NCI-H524 (cell line): ENCODE measurements at regions not wholly inside any gene's neighbourhood (a gene's known extent, or its start where the extent isn't known, plus 50 kb on each side); places are given as distances from the start of the nearest gene placed in this dataset.
"Not testable (repeated sequence)": the region's sequence is repeated elsewhere in the genome, so short reads cannot be mapped to it uniquely, and the experiment has no call there.

Experiments
- DNase-seq, 2 experiments: peaks; one replicate each; lab custom pipeline; 2025; lab: John Stamatoyannopoulos, UW

DNA sequence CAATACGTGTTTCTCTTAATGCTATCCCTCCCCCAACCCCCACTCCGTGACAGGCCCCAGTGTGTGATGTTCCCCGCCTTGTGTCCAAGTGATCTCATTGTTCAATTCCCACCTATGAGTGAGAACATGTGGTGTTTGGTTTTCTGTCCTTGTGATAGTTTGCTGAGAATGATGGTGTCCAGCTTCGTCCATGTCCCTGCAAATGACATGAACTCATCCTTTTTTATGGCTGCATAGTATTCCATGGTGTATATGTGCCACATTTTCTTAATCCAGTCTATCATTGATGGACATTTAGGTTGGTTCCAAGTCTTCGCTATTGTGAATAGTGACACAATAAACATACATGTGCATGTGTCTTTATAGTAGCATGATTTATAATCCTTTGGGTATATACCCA is 52.5 kb downstream of the KIAA0408 start:
- not testable (repeated sequence) for DNase-seq

DNA sequence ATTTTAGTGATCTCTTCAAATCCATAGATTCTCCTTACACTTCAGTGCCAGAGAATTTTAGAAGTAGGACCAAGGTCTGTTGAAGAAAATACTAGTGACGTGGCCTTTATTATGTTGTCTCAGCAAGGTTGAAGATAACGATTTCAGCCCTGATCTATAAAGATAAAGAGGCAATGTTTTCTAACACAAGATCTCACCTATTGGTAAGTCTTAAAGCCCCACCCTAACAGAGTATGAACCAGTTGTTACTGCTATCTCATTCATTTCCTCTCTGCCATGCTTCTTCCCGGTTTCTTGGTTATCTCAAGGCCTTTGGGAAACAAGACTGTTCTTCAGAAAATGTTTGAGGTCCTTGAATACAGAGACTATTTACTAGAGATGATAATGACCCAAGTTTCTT is 53.1 kb downstream of the KIAA0408 start:
- no peak for DNase-seq

DNA sequence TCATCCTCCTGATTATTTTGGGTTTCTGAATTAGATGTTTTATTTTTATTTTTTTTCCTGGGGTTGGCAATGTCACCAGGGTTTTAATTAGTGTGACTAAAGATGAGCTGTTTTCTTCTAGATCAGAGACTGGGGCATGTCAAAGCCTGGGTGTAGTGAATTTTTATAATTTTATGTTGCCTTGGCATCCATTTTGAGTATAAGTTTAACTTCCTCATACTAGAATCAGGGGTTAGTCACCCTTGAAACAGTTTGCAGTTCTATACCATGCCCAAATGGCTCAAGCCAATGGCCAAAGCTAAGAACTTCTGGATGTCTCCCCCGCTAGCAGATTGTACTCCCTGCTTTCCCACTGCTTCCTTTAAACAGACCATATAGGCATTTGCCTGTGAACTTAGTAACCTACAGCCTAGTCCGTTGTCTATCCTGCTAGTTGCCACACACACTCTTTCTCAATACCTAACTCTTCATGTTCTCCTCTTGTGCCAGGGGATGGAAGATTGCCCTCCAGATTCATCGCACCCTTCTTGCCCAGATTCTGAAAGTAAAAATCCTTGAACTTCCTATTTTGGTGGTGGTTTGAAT is 54.5 kb downstream of the KIAA0408 start:
- no peak for DNase-seq

DNA sequence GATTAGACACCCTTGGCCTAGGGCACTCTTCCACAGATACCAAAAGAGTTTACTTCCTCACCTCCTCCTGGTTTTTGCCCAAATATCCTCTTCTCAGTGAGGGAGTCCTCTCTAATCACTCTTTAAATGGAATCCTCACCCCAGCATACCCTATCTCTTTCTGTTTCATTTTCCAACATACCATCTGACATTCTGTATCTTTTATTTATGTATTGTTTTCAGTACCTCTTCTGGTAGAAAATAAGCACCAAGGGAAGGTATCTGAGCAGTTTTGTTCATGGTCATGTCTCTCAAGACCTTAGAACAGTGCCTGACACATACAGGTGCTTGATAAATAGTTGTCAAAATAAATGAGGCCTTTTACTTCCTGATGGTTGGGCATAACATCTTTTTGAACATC is 55.1 kb downstream of the KIAA0408 start:
- no peak for DNase-seq

DNA sequence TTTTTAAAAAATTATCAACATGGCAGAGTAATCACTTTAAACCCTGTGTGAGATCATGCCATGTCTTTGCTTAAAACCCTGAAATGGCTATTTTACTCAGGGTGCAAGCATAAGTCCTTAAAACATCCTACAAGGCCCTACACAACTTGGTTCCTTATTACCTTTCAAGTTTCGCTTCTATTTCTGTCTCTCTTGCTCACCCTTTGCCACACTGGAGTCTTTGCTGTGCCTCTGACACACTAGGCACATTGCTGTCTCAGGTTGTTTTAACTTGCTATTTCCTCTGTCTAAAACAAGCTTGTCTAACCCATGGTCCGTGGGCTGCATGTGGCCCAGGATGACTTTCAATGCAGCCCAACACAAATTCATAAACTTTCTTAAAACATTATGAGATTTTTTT is 55.6 kb downstream of the KIAA0408 start:
- DNase-seq: no peak

DNA sequence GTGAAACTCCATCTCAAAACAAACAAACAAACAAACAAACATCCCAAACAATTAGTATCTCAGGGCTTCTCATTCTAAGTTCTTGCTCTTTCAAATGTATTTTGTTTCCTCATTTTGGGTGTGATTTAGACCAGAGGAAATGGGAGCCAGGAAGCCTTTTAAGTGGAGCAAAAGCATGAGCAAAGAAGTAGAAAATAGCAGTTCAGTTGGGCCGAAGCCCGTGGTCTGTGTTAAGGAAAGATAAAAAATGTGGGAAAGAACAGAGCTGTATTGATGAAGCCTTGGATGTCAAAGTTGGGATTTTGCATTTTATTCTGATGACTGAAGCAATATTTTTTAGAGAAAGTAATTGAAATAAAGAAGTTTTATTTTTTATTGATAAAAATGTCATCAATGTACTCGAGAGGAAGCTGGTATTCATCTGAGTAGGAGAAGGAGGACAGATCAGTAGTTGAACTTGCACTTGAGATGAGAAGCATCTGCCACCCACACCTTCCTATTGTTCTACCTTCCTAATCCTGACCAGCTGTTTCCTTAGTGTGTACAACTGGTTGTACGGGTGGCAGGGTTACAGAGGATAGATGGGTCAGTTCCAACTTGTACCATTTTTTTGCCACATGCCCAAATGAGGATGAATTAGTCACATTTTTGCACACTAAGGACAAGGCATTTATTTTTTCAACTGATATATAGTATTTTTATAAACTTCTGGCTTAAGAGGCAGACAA is 56.1 kb downstream of the KIAA0408 start:
- DNase-seq: peak; percentile 75 to 90

DNA sequence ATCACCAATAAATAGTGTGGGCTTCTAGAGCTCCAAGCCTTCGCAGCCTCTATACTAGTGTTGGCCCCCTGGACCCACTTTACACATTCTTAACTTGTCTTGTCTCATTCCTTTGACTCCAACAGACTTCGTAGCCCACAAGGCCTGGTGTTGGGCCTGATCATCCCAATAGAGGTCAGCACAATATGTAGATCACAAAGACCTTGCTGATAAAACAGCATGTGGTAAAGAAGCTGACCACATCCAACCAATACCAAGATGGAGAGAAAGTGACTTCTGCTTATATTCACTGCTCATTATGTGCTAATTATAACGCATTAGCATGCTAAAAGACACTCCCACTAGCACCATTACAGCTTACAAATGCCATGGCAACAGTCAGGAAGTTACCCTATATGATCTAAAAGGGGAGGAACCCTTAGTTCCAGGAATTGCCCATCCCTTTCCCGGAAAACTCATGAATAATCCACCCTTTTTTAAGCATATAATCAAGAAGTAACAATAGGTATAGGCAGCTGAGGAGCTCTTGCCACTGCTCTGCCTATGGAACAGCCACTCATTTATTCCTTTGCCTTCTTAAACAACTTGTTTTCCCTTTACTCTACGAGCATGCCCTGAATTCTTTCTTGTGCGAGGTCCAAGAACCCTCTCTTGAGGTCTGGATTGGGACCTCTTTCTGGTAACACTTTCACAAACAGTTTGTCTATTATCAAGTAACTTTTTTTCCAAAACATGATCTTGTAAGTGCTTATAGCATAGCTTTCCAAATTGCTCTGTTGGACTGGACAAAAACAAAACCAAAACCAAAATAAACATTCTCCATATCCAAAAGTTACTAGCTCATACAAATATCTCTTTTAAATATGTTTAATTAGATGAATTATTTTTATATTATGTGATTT is 54.6 kb upstream of the ECHDC1 start:
- DNase-seq: no peak

DNA sequence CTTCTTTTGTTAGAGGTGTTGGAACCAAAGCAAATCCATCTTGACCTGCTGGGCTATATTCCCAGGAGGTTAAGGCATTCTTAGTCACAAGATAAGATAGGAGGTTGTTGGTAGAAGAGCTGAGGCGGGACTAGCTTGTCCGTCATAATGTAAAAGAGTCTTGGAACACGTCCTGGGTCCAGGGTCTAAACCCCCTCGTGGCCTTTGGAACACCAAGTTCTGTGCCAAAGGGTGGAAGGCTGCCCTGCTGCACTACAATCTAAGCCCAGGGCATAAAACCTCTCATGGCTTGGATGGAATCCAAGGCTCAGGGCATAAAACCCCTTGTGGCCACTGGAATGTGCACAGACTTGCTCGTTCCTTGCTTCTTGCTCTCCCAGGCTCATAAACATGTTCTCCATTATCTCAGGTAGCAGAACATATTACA is 53.8 kb upstream of the ECHDC1 start:
- peak; percentile 52 to 79 for DNase-seq
